ENCODE measurements at regions not wholly inside any gene's neighbourhood (a gene's known extent, or its start where the extent isn't known, plus 50 kb on each side); places are given as distances from the start of the nearest gene placed in this dataset.
"Not testable (repeated sequence)": the region's sequence is repeated elsewhere in the genome, so short reads cannot be mapped to it uniquely, and the experiment has no call there.

- H3K4me3 ChIP-seq = no peak overlapping the region
- no peaks in the 10 kb centered on the region for H3K36me3 ChIP-seq (ENCODE audit: insufficient read depth, low read length)
- no peak for DNase-seq (ENCODE audit: low read depth, low spot score)
- H3K9ac ChIP-seq (ENCODE audit: insufficient read length) = no peak overlapping the region
- H3K27ac ChIP-seq = no peak overlapping the region
- H3K9me3 ChIP-seq (ENCODE audit: low read depth, low read length) = no peaks in the 10 kb centered on the region
- TF ChIP-seq EZH2 (IDR thresholded peaks at IDR 0.05) (no peak), POLR2AphosphoS5 (IDR thresholded peaks at IDR 0.05; ENCODE audit: borderline replicate concordance, low read depth, low read length) (no peak), FOXP2 (optimal IDR thresholded peaks at IDR 0.05; ENCODE audit: control extremely low read depth, extremely low read length, insufficient read depth) (no peak)
Observed at GRCh38 chr9:117827456-117827855, 123.3 kb downstream of the TLR4 start.

- Histone ChIP-seq H3K36me3 (ENCODE audit: insufficient read depth, low read length) (no peaks in the 10 kb centered on the region), H3K27ac (no peak overlapping the region), H3K4me3 (no peak overlapping the region), H3K9me3 (ENCODE audit: low read depth, low read length) (no peaks in the 10 kb centered on the region), H3K9ac (ENCODE audit: insufficient read length) (no peak overlapping the region)
- no peak for DNase-seq (ENCODE audit: low read depth, low spot score)
- TF ChIP-seq POLR2AphosphoS5 (IDR thresholded peaks at IDR 0.05; ENCODE audit: borderline replicate concordance, low read depth, low read length) (no peak), FOXP2 (optimal IDR thresholded peaks at IDR 0.05; ENCODE audit: control extremely low read depth, extremely low read length, insufficient read depth) (no peak), EZH2 (IDR thresholded peaks at IDR 0.05) (no peak)
Observed at GRCh38 chr9:117828466-117828865, 124.3 kb downstream of the TLR4 start.

GRCh38 chr9:117835798-117836197 lies 131.6 kb downstream of the TLR4 start:
- Histone ChIP-seq H3K27ac (no peak overlapping the region), H3K9me3 (ENCODE audit: low read depth, low read length) (no peaks in the 10 kb centered on the region), H3K36me3 (ENCODE audit: insufficient read depth, low read length) (no peaks in the 10 kb centered on the region), H3K9ac (ENCODE audit: insufficient read length) (no peak overlapping the region), H3K4me3 (no peak overlapping the region)
- TF ChIP-seq FOXP2 (optimal IDR thresholded peaks at IDR 0.05; ENCODE audit: control extremely low read depth, extremely low read length, insufficient read depth) = no peak
- TF ChIP-seq EZH2 (IDR thresholded peaks at IDR 0.05) = no peak
- TF ChIP-seq POLR2AphosphoS5 (IDR thresholded peaks at IDR 0.05; ENCODE audit: borderline replicate concordance, low read depth, low read length) = no peak
- DNase-seq (ENCODE audit: low read depth, low spot score) = no peak

- no peak overlapping the region for H3K27ac ChIP-seq
- no peak for TF ChIP-seq POLR2AphosphoS5 (IDR thresholded peaks at IDR 0.05; ENCODE audit: borderline replicate concordance, low read depth, low read length)
- no peak for TF ChIP-seq FOXP2 (optimal IDR thresholded peaks at IDR 0.05; ENCODE audit: control extremely low read depth, extremely low read length, insufficient read depth)
- no peak for TF ChIP-seq EZH2 (IDR thresholded peaks at IDR 0.05)
- no peaks in the 10 kb centered on the region for H3K9me3 ChIP-seq (ENCODE audit: low read depth, low read length)
- no peak for DNase-seq (ENCODE audit: low read depth, low spot score)
- no peak overlapping the region for H3K4me3 ChIP-seq
- no peak overlapping the region for H3K9ac ChIP-seq (ENCODE audit: insufficient read length)
- H3K36me3 ChIP-seq (ENCODE audit: insufficient read depth, low read length) = no peaks in the 10 kb centered on the region
Observed at GRCh38 chr9:117839862-117840261, 135.7 kb downstream of the TLR4 start.

GRCh38 chr9:117851836-117852461 lies 147.7 kb downstream of the TLR4 start:
- H3K4me3 ChIP-seq; H3K9ac ChIP-seq (ENCODE audit: insufficient read length); H3K27ac ChIP-seq; H3K36me3 ChIP-seq (ENCODE audit: insufficient read depth, low read length); H3K9me3 ChIP-seq (ENCODE audit: low read depth, low read length); DNase-seq (ENCODE audit: low read depth, low spot score): not testable (repeated sequence)

GRCh38 chr9:117858561-117858960 lies 154.4 kb downstream of the TLR4 start:
- H3K27ac ChIP-seq = no peak overlapping the region
- DNase-seq (ENCODE audit: low read depth, low spot score) = no peak
- no peak overlapping the region for H3K9ac ChIP-seq (ENCODE audit: insufficient read length)
- no peaks in the 10 kb centered on the region for H3K9me3 ChIP-seq (ENCODE audit: low read depth, low read length)
- no peaks in the 10 kb centered on the region for H3K36me3 ChIP-seq (ENCODE audit: insufficient read depth, low read length)
- H3K4me3 ChIP-seq = no peak overlapping the region
- TF ChIP-seq FOXP2 (optimal IDR thresholded peaks at IDR 0.05; ENCODE audit: control extremely low read depth, extremely low read length, insufficient read depth) = no peak
- TF ChIP-seq POLR2AphosphoS5 (IDR thresholded peaks at IDR 0.05; ENCODE audit: borderline replicate concordance, low read depth, low read length) = no peak
- TF ChIP-seq EZH2 (IDR thresholded peaks at IDR 0.05) = no peak

- no peak for DNase-seq (ENCODE audit: low read depth, low spot score)
- H3K9me3 ChIP-seq (ENCODE audit: low read depth, low read length) = no peaks in the 10 kb centered on the region
- no peak for TF ChIP-seq FOXP2 (optimal IDR thresholded peaks at IDR 0.05; ENCODE audit: control extremely low read depth, extremely low read length, insufficient read depth)
- no peak for TF ChIP-seq EZH2 (IDR thresholded peaks at IDR 0.05)
- TF ChIP-seq POLR2AphosphoS5 (IDR thresholded peaks at IDR 0.05; ENCODE audit: borderline replicate concordance, low read depth, low read length) = no peak
Observed at GRCh38 chr9:117860849-117861248, 156.6 kb downstream of the TLR4 start.

GRCh38 chr9:117864385-117865057 lies 160.3 kb downstream of the TLR4 start:
- Histone ChIP-seq H3K4me3 (no peak overlapping the region), H3K36me3 (ENCODE audit: insufficient read depth, low read length) (no peaks in the 10 kb centered on the region), H3K9ac (ENCODE audit: insufficient read length) (no peak overlapping the region), H3K27ac (no peak overlapping the region), H3K9me3 (ENCODE audit: low read depth, low read length) (no peaks in the 10 kb centered on the region)
- no peak for DNase-seq (ENCODE audit: low read depth, low spot score)
- no peak for TF ChIP-seq FOXP2 (optimal IDR thresholded peaks at IDR 0.05; ENCODE audit: control extremely low read depth, extremely low read length, insufficient read depth)
- TF ChIP-seq EZH2 (IDR thresholded peaks at IDR 0.05) = no peak
- no peak for TF ChIP-seq POLR2AphosphoS5 (IDR thresholded peaks at IDR 0.05; ENCODE audit: borderline replicate concordance, low read depth, low read length)

More at GRCh38 chr9:117860849-117861248, 156.6 kb downstream of the TLR4 start:
- H3K27ac ChIP-seq = no peak overlapping the region
- H3K9ac ChIP-seq (ENCODE audit: insufficient read length) = no peak overlapping the region
- no peaks in the 10 kb centered on the region for H3K36me3 ChIP-seq (ENCODE audit: insufficient read depth, low read length)
- no peak overlapping the region for H3K4me3 ChIP-seq

GRCh38 chr9:117868594-117868993 lies 164.4 kb downstream of the TLR4 start:
- no peak for DNase-seq (ENCODE audit: low read depth, low spot score)
- no peak overlapping the region for H3K27ac ChIP-seq
- no peaks in the 10 kb centered on the region for H3K36me3 ChIP-seq (ENCODE audit: insufficient read depth, low read length)
- no peak overlapping the region for H3K9ac ChIP-seq (ENCODE audit: insufficient read length)
- H3K9me3 ChIP-seq (ENCODE audit: low read depth, low read length) = no peaks in the 10 kb centered on the region
- TF ChIP-seq POLR2AphosphoS5 (IDR thresholded peaks at IDR 0.05; ENCODE audit: borderline replicate concordance, low read depth, low read length) (no peak), EZH2 (IDR thresholded peaks at IDR 0.05) (no peak), FOXP2 (optimal IDR thresholded peaks at IDR 0.05; ENCODE audit: control extremely low read depth, extremely low read length, insufficient read depth) (no peak)
- no peak overlapping the region for H3K4me3 ChIP-seq

Data from SK-N-MC (cell line).